H1 (cell line): ENCODE measurements at regions not wholly inside any gene's neighbourhood (a gene's known extent, or its start where the extent isn't known, plus 50 kb on each side); places are given as distances from the start of the nearest gene placed in this dataset.
A peak's percentile ranks its signal among the peaks of the same experiment; 100 is the strongest.

Source experiments
- CREB1 ChIP-seq: IDR thresholded peaks from 2 replicates; pipeline ENCODE4 v1.6.1; 2012; ENCODE audit warnings: inconsistent platforms
- CTCF ChIP-seq, 3 experiments: IDR thresholded peaks; 1 replicate in 2 of 3; 2 replicates in 1 of 3; pipeline versions ENCODE4 v1.5.1 to v1.6.1; 2011; ENCODE audit warnings: low read length in 3 of 3, mild to moderate bottlenecking in 3 of 3, inconsistent platforms in 2 of 3, low read depth in 1 of 3, moderate library complexity in 1 of 3; ENCODE audit not compliant: insufficient read depth in 1 of 3; ENCODE audit errors: control extremely low read depth in 1 of 3
- EZH2 ChIP-seq: fragments of 200-600 bp; sonication (generic); IDR thresholded peaks from 2 replicates; pipeline ENCODE4 v1.7.1; 2012; ENCODE audit warnings: low read depth, mild to moderate bottlenecking, moderate library complexity, low read length, inconsistent platforms; ENCODE audit not compliant: severe bottlenecking
- HDAC6 ChIP-seq: IDR thresholded peaks from one replicate; pipeline ENCODE4 v1.7.1; 2012; ENCODE audit warnings: low read depth, mild to moderate bottlenecking, inconsistent platforms, low read length, moderate library complexity
- KDM1A ChIP-seq: fragments of 200-600, 300-600 bp; sonication (generic); IDR thresholded peaks from 2 replicates; pipeline ENCODE4 v1.7.1; 2016; ENCODE audit warnings: mild to moderate bottlenecking, low read length, borderline replicate concordance
- POLR2AphosphoS5 ChIP-seq: IDR thresholded peaks from 2 replicates; pipeline ENCODE4 v1.6.1; 2011; ENCODE audit warnings: low read depth, low read length
- RBBP5 ChIP-seq: IDR thresholded peaks from 2 replicates; pipeline ENCODE4 v1.7.1; 2012; ENCODE audit warnings: low read depth, mild to moderate bottlenecking, inconsistent platforms, low read length, moderate library complexity, borderline replicate concordance
- SIN3A ChIP-seq, 2 experiments: IDR thresholded peaks in 1 of 2; conservative IDR thresholded peaks in 1 of 2; 2 replicates each; pipeline ENCODE4 v1.6.1; 2011 to 2012; ENCODE audit warnings: low read length in 2 of 2, improper control_type of control experiment in 1 of 2, low read depth in 1 of 2, mild to moderate bottlenecking in 1 of 2
- TAF1 ChIP-seq: IDR thresholded peaks from 2 replicates; pipeline ENCODE4 v1.6.1; 2011; ENCODE audit warnings: mild to moderate bottlenecking, low read depth, low read length
- TF ChIP-seq, protein P1 (sequence below): IDR thresholded peaks from 2 replicates; pipeline ENCODE4 v1.6.1; 2012; ENCODE audit warnings: inconsistent platforms

- TF ChIP-seq CTCF (IDR thresholded peaks at IDR 0.05; ENCODE audit: control extremely low read depth in 1 of 3, insufficient read depth in 1 of 3, low read depth in 1 of 3, low read length in 3 of 3) (peak in 1 of 3 experiments; percentile 22; a peak in 1 of 4 replicates), KDM1A (no peak), TAF1 (no peak), POLR2AphosphoS5 (no peak), SIN3A (conservative IDR thresholded peaks at IDR 0.05 in 1 of 2, IDR thresholded peaks at IDR 0.05 in 1 of 2; ENCODE audit: low read depth in 1 of 2, low read length in 2 of 2) (no peak), CREB1 (no peak), HDAC6 (no peak), EZH2 (no peak), RBBP5 (no peak)
- TF ChIP-seq, protein P1, sequence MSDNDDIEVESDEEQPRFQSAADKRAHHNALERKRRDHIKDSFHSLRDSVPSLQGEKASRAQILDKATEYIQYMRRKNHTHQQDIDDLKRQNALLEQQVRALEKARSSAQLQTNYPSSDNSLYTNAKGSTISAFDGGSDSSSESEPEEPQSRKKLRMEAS, result no peak
Observed at GRCh38 chr4:136992032-136992431, 540.3 kb downstream of the PCDH18 start.
